ENCODE measurements at regions not wholly inside any gene's neighbourhood (a gene's known extent, or its start where the extent isn't known, plus 50 kb on each side); places are given as distances from the start of the nearest gene placed in this dataset.
"Not testable (repeated sequence)": the region's sequence is repeated elsewhere in the genome, so short reads cannot be mapped to it uniquely, and the experiment has no call there.

- DNase-seq: not testable (repeated sequence)
These were observed 51.0 kb upstream of the UBE2Q2 start for GRCh38 chr15:75792236-75792635.

- no peak for DNase-seq
These were observed 51.9 kb upstream of the UBE2Q2 start for GRCh38 chr15:75791337-75791713.

- no peak for DNase-seq
These were observed 52.5 kb upstream of the UBE2Q2 start for GRCh38 chr15:75790631-75791336.

DNA sequence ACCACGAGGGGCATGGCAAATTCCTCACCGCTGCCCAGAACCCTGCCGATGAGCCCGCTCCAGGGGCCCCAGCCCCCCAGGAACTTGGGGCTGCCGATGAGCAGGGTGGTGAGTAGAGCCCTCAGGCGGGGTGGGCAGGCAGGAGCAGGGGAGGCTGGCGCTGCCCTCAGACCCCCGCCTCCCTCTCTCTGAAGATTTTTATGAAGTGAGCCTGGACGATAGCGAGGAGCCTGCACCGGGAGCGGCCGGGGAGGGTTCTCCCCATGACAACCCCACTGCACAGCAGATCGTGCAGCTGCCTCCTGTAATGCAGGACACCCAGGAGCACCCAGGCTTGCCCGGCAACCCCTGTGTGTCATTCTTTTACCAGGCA lies 56.7 kb upstream of the UBE2Q2 start:
- DNase-seq: no peak

DNA sequence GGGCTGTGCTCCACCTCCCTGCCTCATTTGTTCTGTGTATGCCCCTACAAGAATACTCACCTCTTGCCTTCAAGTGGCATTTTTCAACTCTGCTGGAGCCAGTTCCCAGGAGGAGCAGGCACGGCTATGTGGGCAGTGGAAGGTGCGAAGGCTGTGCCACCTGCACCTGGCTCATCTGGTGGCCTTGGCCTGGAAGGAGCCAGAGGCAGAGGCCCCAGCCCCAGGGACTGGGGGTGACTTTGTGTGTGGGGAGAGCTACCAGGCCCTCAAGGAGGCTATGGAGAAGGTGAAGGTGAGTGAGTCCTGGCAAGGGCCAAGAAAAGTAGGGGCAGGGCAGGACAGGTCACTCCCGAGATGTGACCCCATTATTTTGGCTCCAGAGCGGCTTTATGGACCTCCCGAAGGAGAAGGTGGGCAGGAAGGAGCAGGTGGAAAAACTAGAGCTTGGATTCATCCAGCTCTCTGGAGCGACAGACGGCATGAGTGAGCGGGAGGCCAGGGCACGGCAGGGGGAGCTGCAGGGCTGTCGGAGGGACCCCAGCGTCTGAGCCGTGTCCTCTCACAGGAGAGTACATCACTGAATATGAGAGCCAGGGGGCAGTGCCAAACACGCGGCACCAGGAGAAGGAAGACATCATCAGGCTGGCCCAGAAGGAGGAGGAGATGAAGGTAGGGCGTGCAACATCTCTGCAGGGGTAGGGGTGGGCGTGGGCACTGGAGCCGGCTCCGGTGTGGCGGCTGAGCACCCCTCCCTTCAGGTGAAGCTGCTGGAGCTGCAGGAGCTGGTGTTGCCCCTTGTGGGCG lies 57.3 kb upstream of the UBE2Q2 start:
- DNase-seq: no peak

- DNase-seq: not testable (repeated sequence)
These were observed 58.5 kb upstream of the UBE2Q2 start for GRCh38 chr15:75784511-75785480.

GRCh38 chr15:75783566-75783965 lies 59.7 kb upstream of the UBE2Q2 start:
- DNase-seq: not testable (repeated sequence)

GRCh38 chr15:75782926-75783325 lies 60.3 kb upstream of the UBE2Q2 start:
- no peak for DNase-seq

DNA sequence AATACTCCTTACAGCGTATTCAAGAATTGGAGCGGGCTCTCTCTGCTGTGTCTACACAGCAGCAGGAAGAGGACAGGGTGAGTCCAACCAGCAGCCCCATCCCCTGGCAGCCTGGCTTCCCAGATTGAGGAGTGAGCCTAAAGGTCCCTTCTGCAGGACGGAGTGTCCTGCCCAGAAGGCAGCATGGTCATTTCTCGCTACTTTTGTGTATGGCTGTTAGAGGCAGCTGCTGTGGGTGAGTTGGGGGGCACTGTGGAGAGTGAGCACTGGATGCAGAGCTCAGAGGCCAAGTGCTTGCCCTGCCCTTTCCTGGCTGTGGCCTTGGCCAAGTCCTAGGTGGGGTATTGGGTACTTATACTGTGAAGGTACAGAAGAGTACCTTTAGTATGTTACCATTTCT lies 62.3 kb upstream of the UBE2Q2 start:
- not testable (repeated sequence) for DNase-seq

DNA sequence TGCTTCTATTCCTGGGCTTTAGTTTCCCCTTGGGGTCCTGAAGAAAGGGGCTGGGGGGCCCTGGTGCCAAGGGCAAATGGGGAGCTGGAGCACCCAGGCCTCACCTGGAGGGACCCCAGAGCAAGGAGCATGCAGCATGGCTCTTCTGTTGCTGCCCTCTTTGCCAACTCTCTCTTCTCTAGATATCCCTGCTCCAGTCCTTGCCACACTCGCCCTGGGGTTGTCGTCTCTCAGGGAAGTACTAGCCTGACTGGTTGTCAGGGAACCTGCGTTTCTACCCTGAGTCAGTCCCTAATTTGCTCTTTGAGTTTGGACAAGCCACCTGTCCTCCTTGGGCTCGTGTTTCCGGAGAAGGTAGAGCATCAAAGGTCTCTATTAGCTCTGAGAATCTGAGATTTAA lies 63.7 kb upstream of the UBE2Q2 start:
- no peak for DNase-seq

- DNase-seq: peak; percentile 23
These were observed 64.4 kb upstream of the CSPG4 start for GRCh38 chr15:75776871-75777610.

- no peak for DNase-seq
These were observed 63.4 kb upstream of the CSPG4 start for GRCh38 chr15:75776065-75776423.

- peak; percentile 47 for DNase-seq
These were observed 62.8 kb upstream of the CSPG4 start for GRCh38 chr15:75775296-75776064.

DNA sequence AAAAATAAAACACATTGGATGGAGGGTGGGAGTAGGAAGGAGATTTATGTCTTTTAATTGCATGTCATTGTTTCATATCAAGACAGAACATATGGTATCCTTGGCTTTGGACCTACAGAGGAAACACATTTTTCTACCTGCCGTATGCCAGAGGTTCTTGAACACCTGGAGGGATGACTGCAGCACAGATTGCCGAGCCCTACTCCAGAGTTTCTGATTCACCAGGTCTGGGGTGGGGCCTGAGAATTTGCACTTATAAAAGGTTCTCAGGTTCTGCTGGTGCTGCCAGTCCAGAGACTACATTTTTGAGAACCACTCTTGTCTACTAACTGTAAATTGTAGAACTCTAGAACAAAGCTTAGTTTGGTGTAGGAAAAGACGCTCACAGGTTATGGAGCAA lies 61.3 kb upstream of the CSPG4 start:
- DNase-seq: not testable (repeated sequence)

- DNase-seq: not testable (repeated sequence)
These were observed 58.4 kb upstream of the CSPG4 start for GRCh38 chr15:75771054-75771453.

- no peak for DNase-seq
These were observed 57.5 kb upstream of the CSPG4 start for GRCh38 chr15:75770131-75770530.

GRCh38 chr15:75768526-75768925 lies 55.9 kb upstream of the CSPG4 start:
- not testable (repeated sequence) for DNase-seq

DNA sequence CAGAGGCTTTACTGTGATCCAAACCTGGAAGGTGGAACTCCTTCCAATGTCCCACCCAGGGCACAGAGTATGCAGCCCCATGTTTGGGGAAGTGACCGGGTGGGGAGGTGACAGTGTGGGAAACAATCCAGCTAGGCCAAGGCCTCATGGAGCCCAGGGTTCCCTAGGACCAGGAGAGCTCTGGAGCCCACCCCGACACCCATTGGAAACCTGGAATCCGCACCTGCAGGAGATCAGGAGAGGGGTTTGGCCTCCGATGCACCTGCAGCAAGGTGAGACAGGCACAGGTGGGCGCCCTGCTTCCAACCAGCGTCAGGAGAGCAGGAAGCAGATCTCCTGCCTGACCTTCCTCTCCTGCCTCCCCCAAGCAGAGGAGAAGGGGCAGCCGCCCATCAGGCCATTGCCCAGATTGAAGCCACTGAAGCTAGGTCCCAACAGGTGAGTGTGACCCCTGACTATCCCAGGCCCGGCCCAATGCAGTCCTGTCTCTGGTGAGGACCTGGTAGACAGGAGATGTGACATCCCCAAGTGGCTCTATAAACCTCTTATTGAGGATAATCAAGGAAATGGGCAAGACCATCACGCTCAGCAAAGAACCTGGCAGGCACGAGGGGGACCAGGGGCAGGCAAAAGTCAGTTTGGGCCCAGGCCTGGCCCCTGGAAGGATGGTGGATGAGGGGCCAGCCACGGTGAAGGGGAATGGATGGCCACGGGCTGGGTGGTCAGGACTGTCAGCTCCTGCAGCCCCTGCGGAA lies 53.1 kb upstream of the CSPG4 start:
- not testable (repeated sequence) for DNase-seq

DNA sequence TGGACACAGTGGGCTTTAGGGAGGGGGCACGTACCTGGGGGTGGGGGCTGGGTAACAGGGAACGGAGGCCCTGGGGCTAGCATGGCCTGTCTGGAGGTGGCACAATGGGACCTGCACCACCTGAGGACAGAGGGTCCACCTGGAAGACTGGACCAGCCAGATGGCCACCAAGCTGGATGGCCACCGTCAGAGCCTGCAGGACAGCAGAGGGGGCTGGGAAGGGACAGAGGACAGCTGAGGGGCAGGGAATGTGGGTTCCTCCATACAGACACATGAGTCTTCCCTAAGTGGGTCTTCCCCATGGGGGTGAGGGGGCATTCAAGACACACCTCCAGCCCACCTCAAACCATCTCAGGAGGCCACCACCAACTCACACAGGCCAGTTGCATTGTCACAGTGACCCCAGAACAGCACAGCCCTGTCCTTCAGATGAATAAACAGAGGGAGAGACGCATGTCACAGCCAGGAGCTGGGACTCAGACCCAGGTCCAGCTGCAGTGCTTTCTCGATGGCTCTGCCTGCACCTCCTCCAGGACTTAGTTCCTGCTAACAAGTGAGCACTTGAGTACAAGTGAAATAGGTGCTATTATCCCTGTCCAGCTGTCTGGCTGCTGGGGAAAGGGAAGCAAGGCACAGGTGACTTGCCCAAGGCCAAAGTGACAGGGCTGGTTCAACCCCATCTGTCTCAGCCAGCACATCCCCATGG lies 52.4 kb upstream of the CSPG4 start:
- DNase-seq: not testable (repeated sequence)
